Activated CD8-positive, alpha-beta memory T cell treated with anti-CD3 and anti-CD28 coated beads for 48 hours (primary cell): ENCODE measurements at regions not wholly inside any gene's neighbourhood (a gene's known extent, or its start where the extent isn't known, plus 50 kb on each side); places are given as distances from the start of the nearest gene placed in this dataset.

Experiments used
- DNase-seq, 3 experiments: peaks; one replicate each; pipeline ENCODE4 v3.0.0-alpha.2; 2020; ENCODE audit warnings: low read depth in 2 of 3, low spot score in 2 of 3

DNA sequence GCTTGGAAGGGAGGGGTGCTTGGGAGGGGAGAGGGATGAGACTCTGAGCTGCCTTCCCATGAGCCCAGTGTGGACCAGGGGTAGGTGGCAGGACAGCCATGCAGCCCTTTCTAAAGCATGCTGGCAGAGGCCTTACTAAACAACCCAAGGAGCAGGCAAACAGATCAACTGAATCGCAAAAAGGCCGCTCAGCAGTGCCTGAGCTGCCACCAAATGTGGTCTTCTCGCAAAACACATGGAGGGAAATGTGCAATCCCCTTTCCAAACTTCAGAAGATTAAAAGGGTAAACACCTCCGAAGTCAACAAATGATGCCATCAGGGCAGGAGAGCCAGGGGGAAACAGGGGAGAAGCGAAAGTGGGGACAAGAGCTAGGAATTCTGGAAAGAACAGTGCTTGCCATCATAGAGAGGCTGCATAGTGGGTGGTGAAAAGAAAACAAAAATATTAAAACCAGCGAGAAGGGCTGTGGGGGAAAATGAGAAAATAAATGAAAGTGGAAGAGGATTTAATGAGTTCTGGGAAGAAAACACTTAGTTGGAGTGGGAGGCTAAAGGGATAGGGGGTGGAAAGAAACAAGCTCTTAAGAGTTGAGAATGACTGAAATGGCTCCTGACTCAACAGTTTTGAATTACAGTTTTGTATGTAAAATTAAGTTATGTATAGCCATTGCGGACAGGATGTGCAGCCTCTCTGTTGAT, 62.2 kb upstream of the ZNF32 start:
- no peak for DNase-seq

DNA sequence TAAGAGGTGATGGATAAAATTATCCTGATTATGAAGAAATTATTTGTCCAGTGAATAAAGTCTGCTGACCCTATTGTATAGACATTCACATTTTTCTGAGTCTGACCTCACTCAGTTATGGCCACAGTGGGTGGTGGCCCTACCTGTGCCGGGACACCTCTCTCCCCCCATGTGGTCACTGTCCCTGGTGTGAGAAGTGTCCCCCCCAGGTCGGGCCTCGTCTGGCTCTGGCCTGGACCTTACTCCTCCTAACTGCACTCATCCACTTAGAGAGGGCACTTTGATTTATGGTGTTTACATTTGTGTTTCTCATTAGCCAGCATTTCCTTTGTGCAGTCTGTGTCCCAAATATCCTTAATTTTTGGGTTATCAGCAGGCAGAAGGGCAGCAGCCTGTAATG, 59.6 kb upstream of the ZNF32 start:
- DNase-seq, result no peak

DNA sequence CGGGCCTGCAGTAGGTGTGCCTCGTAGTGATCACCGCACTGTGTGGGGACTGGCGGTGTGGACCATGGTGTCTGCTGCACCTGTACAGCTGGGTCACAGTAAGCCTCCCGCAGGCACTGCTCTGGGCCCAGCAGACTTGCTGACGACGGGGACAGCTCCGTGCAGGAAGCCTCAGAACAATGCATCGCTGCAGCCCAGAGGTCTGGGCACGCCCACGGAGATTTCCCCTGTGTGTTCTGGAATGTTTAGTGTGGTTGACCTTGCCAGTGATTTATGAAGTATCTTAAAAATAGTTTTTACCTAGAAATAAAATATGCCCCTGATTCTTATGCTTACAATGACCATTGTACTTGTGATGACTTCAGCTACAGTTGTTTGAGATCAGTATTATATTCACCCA, 59.1 kb upstream of the ZNF32 start:
- DNase-seq, result no peak

- no peak for DNase-seq
These were observed 57.5 kb upstream of the ZNF32 start for GRCh38 chr10:43706166-43706565.

DNA sequence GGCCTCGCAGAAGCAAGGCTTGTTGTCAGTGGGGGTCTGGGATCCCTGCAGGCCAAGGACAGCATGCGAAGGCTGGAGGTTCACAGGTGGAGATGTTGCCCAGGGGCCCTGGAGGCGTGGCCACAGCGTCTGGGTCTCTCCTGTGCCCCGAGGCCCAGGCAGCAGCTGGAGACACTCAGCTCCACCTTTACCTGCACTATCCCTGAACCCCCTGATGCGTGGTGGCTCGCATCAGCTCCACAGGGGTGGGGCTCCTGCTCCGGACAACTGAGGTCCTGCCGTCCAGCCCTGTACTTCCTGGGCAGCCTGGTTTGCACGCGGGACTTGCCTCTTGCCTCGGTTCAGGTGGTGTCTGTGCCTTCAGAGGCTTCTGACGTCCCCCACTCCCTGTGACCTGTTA, 54.6 kb upstream of the ZNF32 start:
- no peak for DNase-seq

GRCh38 chr10:43702936-43703281, 54.2 kb upstream of the ZNF32 start:
- no peak for DNase-seq

- DNase-seq, result no peak
These were observed 53.7 kb upstream of the ZNF32 start for GRCh38 chr10:43702213-43702935.

DNA sequence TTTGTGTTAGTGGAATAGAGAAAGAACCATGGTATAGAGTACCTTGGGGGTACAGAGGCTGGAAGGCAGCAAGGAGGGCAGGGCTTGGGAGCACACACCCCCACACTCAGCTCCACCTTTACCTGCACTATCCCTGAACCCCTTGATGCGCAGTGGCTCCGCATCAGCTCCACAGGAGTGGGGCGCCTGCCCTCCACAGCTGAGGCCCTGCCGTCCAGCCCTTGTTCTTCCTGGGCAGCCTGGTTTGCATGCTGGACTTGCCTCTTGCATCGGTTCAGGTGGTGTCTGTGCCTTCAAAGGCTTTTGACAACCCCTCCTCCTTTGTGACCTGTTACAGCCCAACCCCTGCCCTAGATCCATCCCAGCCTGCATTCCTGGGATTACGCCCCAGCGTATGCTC, 52.6 kb upstream of the ZNF32 start:
- no peak for DNase-seq

GRCh38 chr10:43700306-43700705, 51.6 kb upstream of the ZNF32 start:
- DNase-seq, result no peak

DNA sequence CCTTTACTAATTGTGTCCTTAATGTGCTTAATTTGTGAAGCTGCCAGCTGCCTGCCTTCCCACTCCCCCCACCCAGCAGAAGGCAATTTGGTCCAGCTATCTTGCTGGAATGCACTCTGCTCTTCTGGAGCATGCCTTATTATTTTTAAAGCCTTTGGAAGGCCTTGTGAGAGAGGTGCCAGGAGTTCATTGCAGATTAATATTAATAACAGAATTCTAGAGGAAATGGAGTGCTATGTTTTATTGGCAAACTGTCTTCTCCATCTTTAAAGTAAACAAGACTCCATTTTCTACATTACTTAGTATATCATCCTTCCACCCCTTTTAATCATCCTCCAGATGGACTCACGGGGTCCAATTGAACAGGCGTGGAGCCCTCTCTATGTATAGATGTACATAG, 50.8 kb upstream of the ZNF32 start:
- DNase-seq, result no peak
